ENCODE measurements at regions not wholly inside any gene's neighbourhood (a gene's known extent, or its start where the extent isn't known, plus 50 kb on each side); places are given as distances from the start of the nearest gene placed in this dataset.
"Not testable (repeated sequence)": the region's sequence is repeated elsewhere in the genome, so short reads cannot be mapped to it uniquely, and the experiment has no call there.

DNA sequence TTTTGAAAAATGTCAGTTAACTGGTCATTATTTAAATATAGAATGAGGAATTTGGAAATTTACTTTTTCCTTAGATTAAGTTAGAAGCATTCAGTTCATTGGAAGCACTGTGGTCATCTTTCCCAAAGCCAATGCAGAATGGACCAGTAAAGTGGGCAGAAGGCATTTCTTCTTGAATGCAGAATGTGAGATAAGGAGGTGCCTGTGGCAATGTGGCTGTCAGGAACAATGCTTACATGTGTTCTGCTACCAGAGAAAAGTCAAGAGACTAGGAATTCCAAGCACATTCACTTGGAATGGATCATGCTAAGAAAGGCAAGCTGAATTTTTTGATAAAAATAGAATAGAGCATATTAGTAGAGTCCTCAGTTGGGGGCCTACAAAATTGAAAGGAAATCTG is 295.0 kb upstream of the KCNH7 start:
- Histone ChIP-seq H3K4me3 (no peak overlapping the region), H3K27me3 (no peaks in the 10 kb centered on the region), H3K9me3 (no peaks in the 10 kb centered on the region), H3K36me3 (no peaks in the 10 kb centered on the region), H3K4me1 (no peaks in the 10 kb centered on the region), H3K27ac (no peak overlapping the region)
- DNase-seq: no peak
- intact Hi-C loops (cut with DNase I): loop anchor here (10.0 kb wide), 2 partner anchors 229 to 239 kb away; no protein-coding TSS in a partner anchor
- no peak for ATAC-seq
- TF ChIP-seq POLR2A (IDR thresholded peaks at IDR 0.05): no peak
- no peak for TF ChIP-seq CTCF (IDR thresholded peaks at IDR 0.05)

DNA sequence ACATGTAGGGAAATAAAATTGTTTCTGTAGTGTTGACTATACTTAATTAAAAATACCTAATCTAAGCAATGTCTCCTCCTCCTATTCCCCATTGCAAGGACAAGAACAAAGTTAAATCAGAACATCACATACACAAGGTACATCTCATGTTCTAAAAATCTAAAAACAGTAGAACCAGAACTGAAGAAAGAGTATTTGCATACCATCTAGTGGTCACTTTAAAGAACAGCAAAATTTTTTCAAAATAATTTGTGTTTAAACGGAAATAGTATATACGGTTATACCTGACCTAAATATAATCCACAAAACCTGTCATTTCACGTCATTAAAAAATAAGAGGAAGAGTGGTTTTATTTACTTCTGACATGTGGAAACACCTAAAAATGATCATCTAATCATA is 294.3 kb upstream of the KCNH7 start:
- no peaks in the 10 kb centered on the region for H3K27me3 ChIP-seq
- no peak overlapping the region for H3K4me3 ChIP-seq
- H3K4me1 ChIP-seq: no peaks in the 10 kb centered on the region
- H3K27ac ChIP-seq: no peak overlapping the region
- DNase-seq (no peak), ATAC-seq (peak in 2 of 4 donors; percentile 40 to 53)
- no peaks in the 10 kb centered on the region for H3K9me3 ChIP-seq
- no peaks in the 10 kb centered on the region for H3K36me3 ChIP-seq
- WGBS (ENCODE audit: insufficient coverage, low coverage, low lambda C conversion rate, missing lambda C conversion rate): under 1% methylated on average over 3 of the region's 3 CpGs
- no peak for TF ChIP-seq POLR2A (IDR thresholded peaks at IDR 0.05)
- peak; percentile 44 to 49 (median 46) for TF ChIP-seq CTCF (IDR thresholded peaks at IDR 0.05)
- intact Hi-C loops (cut with DNase I): loop anchor here (10.0 kb wide), 2 partner anchors 228 to 238 kb away; no protein-coding TSS in a partner anchor

DNA sequence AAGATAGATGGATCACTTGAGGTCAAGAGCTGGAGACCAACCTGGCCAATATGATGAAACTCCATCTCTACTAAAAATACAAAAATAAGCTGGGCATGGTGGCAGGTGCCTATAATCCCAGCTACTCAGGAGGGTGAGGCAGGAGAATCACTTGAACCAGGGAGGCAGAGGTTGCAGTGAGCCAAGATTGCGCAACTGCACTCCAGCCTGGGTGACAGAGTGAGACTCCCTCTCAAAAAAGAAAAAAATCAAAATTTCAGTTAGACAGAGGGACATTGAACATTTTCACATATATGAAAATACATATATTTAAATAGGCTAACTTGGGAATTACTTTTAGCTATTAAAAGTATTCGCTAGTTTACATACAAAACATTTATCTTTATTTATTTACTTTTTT is 293.6 kb upstream of the KCNH7 start:
- intact Hi-C loops (cut with DNase I): loop anchor here (10.0 kb wide), 2 partner anchors 227 to 237 kb away; no protein-coding TSS in a partner anchor
- not testable (repeated sequence) for H3K36me3 ChIP-seq, DNase-seq

DNA sequence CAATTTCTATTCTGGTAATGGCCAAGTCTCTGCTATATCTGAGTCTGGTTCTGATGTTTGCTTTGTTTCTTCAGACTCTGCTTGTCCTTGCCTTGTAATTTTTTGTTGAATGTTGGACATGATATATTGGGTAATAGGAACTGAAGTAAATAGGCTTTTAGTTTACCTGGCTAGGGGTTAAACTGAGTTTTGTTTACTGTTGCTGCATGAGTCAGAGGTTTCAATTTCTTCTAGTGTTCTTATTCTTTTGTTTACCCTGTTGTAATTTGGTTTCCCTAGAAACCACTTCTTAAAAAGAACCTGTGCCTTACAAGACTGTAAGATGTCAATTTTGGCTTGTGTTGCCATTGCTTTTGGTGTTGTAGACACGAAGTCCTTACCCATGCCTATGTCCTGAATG is 285.0 kb upstream of the KCNH7 start:
- no peak for ATAC-seq

More for the DNA sequence above, 293.6 kb upstream of the KCNH7 start:
- H3K27ac ChIP-seq, H3K4me1 ChIP-seq, H3K27me3 ChIP-seq, H3K4me3 ChIP-seq, H3K9me3 ChIP-seq, ATAC-seq: not testable (repeated sequence)
- 66% methylated on average over 2 of the region's 2 CpGs for WGBS (ENCODE audit: insufficient coverage, low coverage, low lambda C conversion rate, missing lambda C conversion rate)

DNA sequence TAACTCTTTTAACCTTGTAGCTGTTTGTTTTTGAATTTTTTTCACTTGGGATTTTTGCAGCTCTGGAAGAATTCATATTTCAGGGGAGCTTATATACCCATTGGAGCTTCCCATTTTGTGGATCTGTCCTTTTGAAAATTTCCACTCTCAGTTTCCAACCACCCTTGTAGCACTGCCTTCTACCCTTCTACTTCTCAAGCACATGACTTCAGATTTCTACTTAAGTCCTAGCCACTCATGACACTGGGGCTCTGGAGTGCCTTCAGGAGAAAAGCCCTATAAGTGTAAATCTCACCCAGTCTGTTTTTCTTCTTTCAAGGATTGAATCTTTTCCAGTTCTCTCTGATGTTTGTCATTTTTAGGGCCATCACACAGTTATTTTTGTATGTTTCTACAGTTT is 283.7 kb upstream of the KCNH7 start:
- intact Hi-C loops (cut with DNase I): no loop called here
- Histone ChIP-seq H3K4me1 (no peaks in the 10 kb centered on the region), H3K27ac (no peak overlapping the region), H3K36me3 (no peaks in the 10 kb centered on the region), H3K9me3 (no peaks in the 10 kb centered on the region), H3K4me3 (no peak overlapping the region), H3K27me3 (peaks cover 0 to 3% of the 10 kb centered on the region in 2 donors)
- TF ChIP-seq CTCF (IDR thresholded peaks at IDR 0.05): no peak
- no peak for TF ChIP-seq POLR2A (IDR thresholded peaks at IDR 0.05)
- no peak for ATAC-seq
- no peak for DNase-seq

More for the DNA sequence above, 285.0 kb upstream of the KCNH7 start:
- Histone ChIP-seq H3K4me1 (no peaks in the 10 kb centered on the region), H3K27ac (no peak overlapping the region), H3K27me3 (peaks cover 0 to 3% of the 10 kb centered on the region in 2 donors), H3K9me3 (no peaks in the 10 kb centered on the region), H3K4me3 (no peak overlapping the region), H3K36me3 (no peaks in the 10 kb centered on the region)
- 50% methylated on average over 1 of the region's 1 CpG for WGBS (ENCODE audit: insufficient coverage, low coverage, low lambda C conversion rate, missing lambda C conversion rate)
- DNase-seq: no peak
- TF ChIP-seq POLR2A (IDR thresholded peaks at IDR 0.05) (no peak), CTCF (IDR thresholded peaks at IDR 0.05) (no peak)
- intact Hi-C loops (cut with DNase I): no loop called here
